ENCODE measurements at regions not wholly inside any gene's neighbourhood (a gene's known extent, or its start where the extent isn't known, plus 50 kb on each side); places are given as distances from the start of the nearest gene placed in this dataset.

- Mint-ChIP-seq H3K36me3 (ENCODE audit: low read depth) (peaks cover 11% of the 10 kb centered on the region), H3K27me3 (ENCODE audit: low read depth) (no peaks in the 10 kb centered on the region), H3K4me3 (ENCODE audit: unreplicated experiment) (no peak overlapping the region), H3K4me1 (ENCODE audit: low read depth) (peaks cover 29% of the 10 kb centered on the region), H3K27ac (ENCODE audit: unreplicated experiment) (no peak overlapping the region), H3K9me3 (ENCODE audit: low read depth) (peaks cover 13% of the 10 kb centered on the region)
- no peak for DNase-seq (ENCODE audit: low spot score)
- no peak for TF ChIP-seq CTCF (IDR thresholded peaks at IDR 0.05)
Measured at GRCh38 chr4:156534205-156534604, 437.4 kb downstream of the PDGFC start.

GRCh38 chr4:156528216-156528615 is 443.4 kb downstream of the PDGFC start:
- Mint-ChIP-seq H3K4me3 (ENCODE audit: unreplicated experiment) (no peak overlapping the region), H3K27me3 (ENCODE audit: low read depth) (no peaks in the 10 kb centered on the region), H3K36me3 (ENCODE audit: low read depth) (peaks cover 3% of the 10 kb centered on the region), H3K27ac (ENCODE audit: unreplicated experiment) (no peak overlapping the region), H3K4me1 (ENCODE audit: low read depth) (no peaks in the 10 kb centered on the region), H3K9me3 (ENCODE audit: low read depth) (peaks cover 5% of the 10 kb centered on the region)
- no peak for DNase-seq (ENCODE audit: low spot score)
- no peak for TF ChIP-seq CTCF (IDR thresholded peaks at IDR 0.05)

- DNase-seq (ENCODE audit: low spot score), result no peak
- no peaks in the 10 kb centered on the region for H3K4me1 Mint-ChIP-seq (ENCODE audit: low read depth)
- H3K36me3 Mint-ChIP-seq (ENCODE audit: low read depth), result no peaks in the 10 kb centered on the region
- H3K27me3 Mint-ChIP-seq (ENCODE audit: low read depth), result no peaks in the 10 kb centered on the region
- H3K27ac Mint-ChIP-seq (ENCODE audit: unreplicated experiment), result no peak overlapping the region
- H3K9me3 Mint-ChIP-seq (ENCODE audit: low read depth), result no peaks in the 10 kb centered on the region
- TF ChIP-seq CTCF (IDR thresholded peaks at IDR 0.05), result no peak
- no peak overlapping the region for H3K4me3 Mint-ChIP-seq (ENCODE audit: unreplicated experiment)
Measured at GRCh38 chr4:156527237-156527993, 444.2 kb downstream of the PDGFC start.

GRCh38 chr4:156523991-156524390 is 447.6 kb downstream of the PDGFC start:
- TF ChIP-seq CTCF (IDR thresholded peaks at IDR 0.05), result no peak
- Mint-ChIP-seq H3K9me3 (ENCODE audit: low read depth) (no peaks in the 10 kb centered on the region), H3K4me1 (ENCODE audit: low read depth) (no peaks in the 10 kb centered on the region), H3K27ac (ENCODE audit: unreplicated experiment) (no peak overlapping the region), H3K27me3 (ENCODE audit: low read depth) (no peaks in the 10 kb centered on the region), H3K4me3 (ENCODE audit: unreplicated experiment) (no peak overlapping the region), H3K36me3 (ENCODE audit: low read depth) (no peaks in the 10 kb centered on the region)
- DNase-seq (ENCODE audit: low spot score), result no peak

- Mint-ChIP-seq H3K4me3 (ENCODE audit: unreplicated experiment) (no peak overlapping the region), H3K4me1 (ENCODE audit: low read depth) (no peaks in the 10 kb centered on the region), H3K27me3 (ENCODE audit: low read depth) (no peaks in the 10 kb centered on the region), H3K9me3 (ENCODE audit: low read depth) (no peaks in the 10 kb centered on the region), H3K27ac (ENCODE audit: unreplicated experiment) (no peak overlapping the region), H3K36me3 (ENCODE audit: low read depth) (no peaks in the 10 kb centered on the region)
- no peak for TF ChIP-seq CTCF (IDR thresholded peaks at IDR 0.05)
- DNase-seq (ENCODE audit: low spot score), result no peak
Measured at GRCh38 chr4:156523492-156523891, 448.1 kb downstream of the PDGFC start.
